ENCODE measurements at regions not wholly inside any gene's neighbourhood (a gene's known extent, or its start where the extent isn't known, plus 50 kb on each side); places are given as distances from the start of the nearest gene placed in this dataset.

- TF ChIP-seq, protein P1, sequence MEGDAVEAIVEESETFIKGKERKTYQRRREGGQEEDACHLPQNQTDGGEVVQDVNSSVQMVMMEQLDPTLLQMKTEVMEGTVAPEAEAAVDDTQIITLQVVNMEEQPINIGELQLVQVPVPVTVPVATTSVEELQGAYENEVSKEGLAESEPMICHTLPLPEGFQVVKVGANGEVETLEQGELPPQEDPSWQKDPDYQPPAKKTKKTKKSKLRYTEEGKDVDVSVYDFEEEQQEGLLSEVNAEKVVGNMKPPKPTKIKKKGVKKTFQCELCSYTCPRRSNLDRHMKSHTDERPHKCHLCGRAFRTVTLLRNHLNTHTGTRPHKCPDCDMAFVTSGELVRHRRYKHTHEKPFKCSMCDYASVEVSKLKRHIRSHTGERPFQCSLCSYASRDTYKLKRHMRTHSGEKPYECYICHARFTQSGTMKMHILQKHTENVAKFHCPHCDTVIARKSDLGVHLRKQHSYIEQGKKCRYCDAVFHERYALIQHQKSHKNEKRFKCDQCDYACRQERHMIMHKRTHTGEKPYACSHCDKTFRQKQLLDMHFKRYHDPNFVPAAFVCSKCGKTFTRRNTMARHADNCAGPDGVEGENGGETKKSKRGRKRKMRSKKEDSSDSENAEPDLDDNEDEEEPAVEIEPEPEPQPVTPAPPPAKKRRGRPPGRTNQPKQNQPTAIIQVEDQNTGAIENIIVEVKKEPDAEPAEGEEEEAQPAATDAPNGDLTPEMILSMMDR (conservative IDR thresholded peaks at IDR 0.05) = no peak
- TF ChIP-seq ZFX (IDR thresholded peaks at IDR 0.05) = no peak
Observed at GRCh38 chr6:63395381-63395780, 75.6 kb upstream of the LGSN start.
